Activated T-cell treated with anti-CD3 and anti-CD28 coated beads, Interleukin-2, amount 50 U/mL, for 4 hours (primary cell): ENCODE measurements at regions not wholly inside any gene's neighbourhood (a gene's known extent, or its start where the extent isn't known, plus 50 kb on each side); places are given as distances from the start of the nearest gene placed in this dataset.

Experiments
- ATAC-seq, 2 donors: fragments of 200-7000 bp; cut with Tn5 transposase; one replicate each; pipeline ENCODE4 v1.10.0; 2021
- DNase-seq: peaks from one replicate; pipeline ENCODE4 v3.0.0-alpha.2; 2020
- H3K27me3 Mint-ChIP-seq: one replicate; pipeline ENCODE4 v1.8.0; 2021; ENCODE audit warnings: low read depth, mixed read lengths
- H3K36me3 Mint-ChIP-seq: one replicate; pipeline ENCODE4 v1.8.0; 2022; ENCODE audit warnings: mixed read lengths; ENCODE audit not compliant: insufficient read depth
- H3K4me1 Mint-ChIP-seq: one replicate; pipeline ENCODE4 v1.8.0; 2021; ENCODE audit warnings: low read depth, mixed read lengths
- H3K4me3 Mint-ChIP-seq: one replicate; pipeline ENCODE4 v1.8.0; 2021; ENCODE audit warnings: mild to moderate bottlenecking, moderate library complexity, mixed read lengths
- H3K9me3 Mint-ChIP-seq: one replicate; pipeline ENCODE4 v1.8.0; 2021; ENCODE audit warnings: mixed read lengths

- DNase-seq = no peak
- H3K9me3 Mint-ChIP-seq = peaks cover 13% of the 10 kb centered on the region
- no peaks in the 10 kb centered on the region for H3K36me3 Mint-ChIP-seq
- no peaks in the 10 kb centered on the region for H3K27me3 Mint-ChIP-seq
- no peak for ATAC-seq
- no peaks in the 10 kb centered on the region for H3K4me1 Mint-ChIP-seq
- no peak overlapping the region for H3K4me3 Mint-ChIP-seq
Measured at GRCh38 chr10:106493751-106494150, 670.8 kb downstream of the SORCS1 start.

GRCh38 chr10:106493226-106493625 lies 671.3 kb downstream of the SORCS1 start:
- Mint-ChIP-seq H3K27me3 (no peaks in the 10 kb centered on the region), H3K4me1 (no peaks in the 10 kb centered on the region), H3K4me3 (no peak overlapping the region), H3K36me3 (no peaks in the 10 kb centered on the region), H3K9me3 (peaks cover 13% of the 10 kb centered on the region)
- ATAC-seq (no peak), DNase-seq (no peak)

- peaks cover 11% of the 10 kb centered on the region for H3K9me3 Mint-ChIP-seq
- ATAC-seq (no peak), DNase-seq (no peak)
- no peaks in the 10 kb centered on the region for H3K36me3 Mint-ChIP-seq
- no peaks in the 10 kb centered on the region for H3K27me3 Mint-ChIP-seq
- no peak overlapping the region for H3K4me3 Mint-ChIP-seq
- no peaks in the 10 kb centered on the region for H3K4me1 Mint-ChIP-seq
Measured at GRCh38 chr10:106487726-106488125, 676.8 kb downstream of the SORCS1 start.

GRCh38 chr10:106481598-106482275 lies 682.8 kb downstream of the SORCS1 start:
- no peaks in the 10 kb centered on the region for H3K27me3 Mint-ChIP-seq
- ATAC-seq (no peak), DNase-seq (no peak)
- H3K4me3 Mint-ChIP-seq = no peak overlapping the region
- H3K36me3 Mint-ChIP-seq = no peaks in the 10 kb centered on the region
- peaks cover 12% of the 10 kb centered on the region for H3K9me3 Mint-ChIP-seq
- H3K4me1 Mint-ChIP-seq = no peaks in the 10 kb centered on the region

- Mint-ChIP-seq H3K4me3 (no peak overlapping the region), H3K4me1 (no peaks in the 10 kb centered on the region), H3K36me3 (no peaks in the 10 kb centered on the region), H3K27me3 (no peaks in the 10 kb centered on the region), H3K9me3 (peaks cover 8% of the 10 kb centered on the region)
- no peak for DNase-seq
- no peak for ATAC-seq
Measured at GRCh38 chr10:106479636-106480035, 684.9 kb downstream of the SORCS1 start.

GRCh38 chr10:106474876-106475275 lies 689.6 kb downstream of the SORCS1 start:
- H3K36me3 Mint-ChIP-seq = no peaks in the 10 kb centered on the region
- H3K4me3 Mint-ChIP-seq = no peak overlapping the region
- DNase-seq (no peak), ATAC-seq (no peak)
- H3K4me1 Mint-ChIP-seq = no peaks in the 10 kb centered on the region
- no peaks in the 10 kb centered on the region for H3K27me3 Mint-ChIP-seq
- peaks cover 18% of the 10 kb centered on the region for H3K9me3 Mint-ChIP-seq

- Mint-ChIP-seq H3K4me1 (no peaks in the 10 kb centered on the region), H3K4me3 (no peak overlapping the region), H3K36me3 (no peaks in the 10 kb centered on the region), H3K27me3 (no peaks in the 10 kb centered on the region), H3K9me3 (peaks cover 27% of the 10 kb centered on the region)
- ATAC-seq = no peak
- DNase-seq = no peak
Measured at GRCh38 chr10:106473129-106473685, 691.3 kb downstream of the SORCS1 start.

GRCh38 chr10:106467506-106467905 lies 697.0 kb downstream of the SORCS1 start:
- Mint-ChIP-seq H3K4me1 (no peaks in the 10 kb centered on the region), H3K36me3 (no peaks in the 10 kb centered on the region), H3K4me3 (no peak overlapping the region), H3K27me3 (no peaks in the 10 kb centered on the region), H3K9me3 (peaks cover 25% of the 10 kb centered on the region)
- ATAC-seq (no peak), DNase-seq (no peak)

- peaks cover 19% of the 10 kb centered on the region for H3K9me3 Mint-ChIP-seq
- no peak overlapping the region for H3K4me3 Mint-ChIP-seq
- H3K4me1 Mint-ChIP-seq = no peaks in the 10 kb centered on the region
- DNase-seq (no peak), ATAC-seq (no peak)
- no peaks in the 10 kb centered on the region for H3K36me3 Mint-ChIP-seq
- no peaks in the 10 kb centered on the region for H3K27me3 Mint-ChIP-seq
Measured at GRCh38 chr10:106457522-106457921, 707.0 kb downstream of the SORCS1 start.

GRCh38 chr10:106454233-106454632 lies 710.3 kb downstream of the SORCS1 start:
- H3K9me3 Mint-ChIP-seq = peaks cover 11% of the 10 kb centered on the region
- H3K27me3 Mint-ChIP-seq = no peaks in the 10 kb centered on the region
- H3K4me1 Mint-ChIP-seq = no peaks in the 10 kb centered on the region

GRCh38 chr10:106450966-106451365 lies 713.5 kb downstream of the SORCS1 start:
- Mint-ChIP-seq H3K9me3 (peaks cover 7% of the 10 kb centered on the region), H3K4me1 (no peaks in the 10 kb centered on the region), H3K27me3 (no peaks in the 10 kb centered on the region), H3K4me3 (no peak overlapping the region), H3K36me3 (no peaks in the 10 kb centered on the region)
- ATAC-seq = no peak
- DNase-seq = no peak

More at GRCh38 chr10:106454233-106454632, 710.3 kb downstream of the SORCS1 start:
- no peak for ATAC-seq
- Mint-ChIP-seq H3K36me3 (no peaks in the 10 kb centered on the region), H3K4me3 (no peak overlapping the region)
- no peak for DNase-seq

- no peak for DNase-seq
- ATAC-seq = no peak
- Mint-ChIP-seq H3K27me3 (no peaks in the 10 kb centered on the region), H3K36me3 (no peaks in the 10 kb centered on the region), H3K9me3 (peaks cover 7% of the 10 kb centered on the region), H3K4me3 (no peak overlapping the region), H3K4me1 (no peaks in the 10 kb centered on the region)
Measured at GRCh38 chr10:106446920-106447319, 717.6 kb downstream of the SORCS1 start.

- ATAC-seq (no peak), DNase-seq (no peak)
- no peaks in the 10 kb centered on the region for H3K4me1 Mint-ChIP-seq
- H3K27me3 Mint-ChIP-seq = no peaks in the 10 kb centered on the region
- H3K4me3 Mint-ChIP-seq = no peak overlapping the region
- H3K9me3 Mint-ChIP-seq = peaks cover 7% of the 10 kb centered on the region
- H3K36me3 Mint-ChIP-seq = no peaks in the 10 kb centered on the region
Measured at GRCh38 chr10:106442223-106442622, 722.3 kb downstream of the SORCS1 start.

GRCh38 chr10:106440767-106441166 lies 723.7 kb downstream of the SORCS1 start:
- no peak overlapping the region for H3K4me3 Mint-ChIP-seq
- H3K9me3 Mint-ChIP-seq = peaks cover 7% of the 10 kb centered on the region
- no peak for ATAC-seq

GRCh38 chr10:106440355-106440754 lies 724.2 kb downstream of the SORCS1 start:
- H3K27me3 Mint-ChIP-seq = no peaks in the 10 kb centered on the region
- ATAC-seq (no peak), DNase-seq (no peak)
- peaks cover 7% of the 10 kb centered on the region for H3K9me3 Mint-ChIP-seq
- H3K36me3 Mint-ChIP-seq = no peaks in the 10 kb centered on the region
- no peaks in the 10 kb centered on the region for H3K4me1 Mint-ChIP-seq
- no peak overlapping the region for H3K4me3 Mint-ChIP-seq

More at GRCh38 chr10:106440767-106441166, 723.7 kb downstream of the SORCS1 start:
- Mint-ChIP-seq H3K4me1 (no peaks in the 10 kb centered on the region), H3K36me3 (no peaks in the 10 kb centered on the region), H3K27me3 (no peaks in the 10 kb centered on the region)
- no peak for DNase-seq
